ENCODE measurements at regions not wholly inside any gene's neighbourhood (a gene's known extent, or its start where the extent isn't known, plus 50 kb on each side); places are given as distances from the start of the nearest gene placed in this dataset.

DNA sequence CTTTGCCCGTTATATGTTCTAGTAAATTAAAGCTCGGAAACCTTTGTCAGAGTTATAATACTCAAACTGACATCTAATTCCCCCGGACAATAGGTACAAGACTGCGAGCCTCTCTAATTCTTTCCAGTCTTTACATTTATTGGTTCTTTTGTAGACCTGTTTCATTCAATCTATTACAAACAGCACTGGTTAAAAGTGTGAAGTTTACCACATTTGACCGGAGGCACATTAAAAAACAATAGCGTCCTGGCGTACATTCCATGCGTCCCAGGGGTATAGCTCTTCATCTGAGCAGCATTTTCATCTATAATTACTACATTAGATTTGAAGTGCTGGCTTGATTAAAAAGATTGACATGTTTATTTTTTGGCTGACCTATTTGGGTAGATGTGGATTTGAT, 49.9 kb upstream of the TENM3 start:
- no peak for DNase-seq (ENCODE audit: low read depth)

All from HS-27A (cell line).